H1 (cell line): ENCODE measurements at regions not wholly inside any gene's neighbourhood (a gene's known extent, or its start where the extent isn't known, plus 50 kb on each side); places are given as distances from the start of the nearest gene placed in this dataset.

ENCODE experiments used
- FOSL1 ChIP-seq: IDR thresholded peaks from 2 replicates; pipeline ENCODE4 v1.6.1; 2011; ENCODE audit warnings: mild to moderate bottlenecking, low read depth, low read length, moderate library complexity; ENCODE audit not compliant: insufficient read depth
- GABPA ChIP-seq: IDR thresholded peaks from 2 replicates; pipeline ENCODE4 v1.6.1; 2011; ENCODE audit warnings: mild to moderate bottlenecking, low read length, moderate library complexity, borderline replicate concordance; ENCODE audit not compliant: insufficient read depth
- KDM4A ChIP-seq: IDR thresholded peaks from one replicate; pipeline ENCODE4 v1.7.1; 2012; ENCODE audit warnings: low read depth, mild to moderate bottlenecking, moderate library complexity, low read length, inconsistent platforms; ENCODE audit not compliant: severe bottlenecking
- TF ChIP-seq, protein P1 (sequence below): fragments of 300-600 bp; sonication (generic); IDR thresholded peaks from 2 replicates; pipeline ENCODE4 v1.7.1; 2012; ENCODE audit warnings: low read length, moderate library complexity, mild to moderate bottlenecking, inconsistent platforms; ENCODE audit not compliant: insufficient replicate concordance

DNA sequence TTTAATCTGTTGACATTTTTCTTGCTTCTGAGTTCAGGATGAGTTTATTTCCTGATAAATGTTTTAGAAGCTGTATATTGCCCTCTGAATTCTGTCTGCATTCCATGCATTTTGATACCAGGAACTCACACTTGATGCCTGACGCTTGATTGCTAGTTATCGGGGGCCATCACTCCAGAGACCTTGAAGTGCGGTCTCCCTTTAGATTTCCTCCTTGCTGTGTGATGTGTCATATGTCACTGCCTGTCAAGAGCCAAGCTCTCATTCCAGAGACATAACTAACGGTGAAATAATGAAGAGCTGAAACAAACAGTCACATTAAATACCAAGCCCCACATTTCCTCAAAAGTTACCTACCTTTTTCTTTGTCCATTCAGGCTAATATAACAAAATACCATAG, 155.5 kb downstream of the TNFSF13B start (continued):
- TF ChIP-seq, protein P1, sequence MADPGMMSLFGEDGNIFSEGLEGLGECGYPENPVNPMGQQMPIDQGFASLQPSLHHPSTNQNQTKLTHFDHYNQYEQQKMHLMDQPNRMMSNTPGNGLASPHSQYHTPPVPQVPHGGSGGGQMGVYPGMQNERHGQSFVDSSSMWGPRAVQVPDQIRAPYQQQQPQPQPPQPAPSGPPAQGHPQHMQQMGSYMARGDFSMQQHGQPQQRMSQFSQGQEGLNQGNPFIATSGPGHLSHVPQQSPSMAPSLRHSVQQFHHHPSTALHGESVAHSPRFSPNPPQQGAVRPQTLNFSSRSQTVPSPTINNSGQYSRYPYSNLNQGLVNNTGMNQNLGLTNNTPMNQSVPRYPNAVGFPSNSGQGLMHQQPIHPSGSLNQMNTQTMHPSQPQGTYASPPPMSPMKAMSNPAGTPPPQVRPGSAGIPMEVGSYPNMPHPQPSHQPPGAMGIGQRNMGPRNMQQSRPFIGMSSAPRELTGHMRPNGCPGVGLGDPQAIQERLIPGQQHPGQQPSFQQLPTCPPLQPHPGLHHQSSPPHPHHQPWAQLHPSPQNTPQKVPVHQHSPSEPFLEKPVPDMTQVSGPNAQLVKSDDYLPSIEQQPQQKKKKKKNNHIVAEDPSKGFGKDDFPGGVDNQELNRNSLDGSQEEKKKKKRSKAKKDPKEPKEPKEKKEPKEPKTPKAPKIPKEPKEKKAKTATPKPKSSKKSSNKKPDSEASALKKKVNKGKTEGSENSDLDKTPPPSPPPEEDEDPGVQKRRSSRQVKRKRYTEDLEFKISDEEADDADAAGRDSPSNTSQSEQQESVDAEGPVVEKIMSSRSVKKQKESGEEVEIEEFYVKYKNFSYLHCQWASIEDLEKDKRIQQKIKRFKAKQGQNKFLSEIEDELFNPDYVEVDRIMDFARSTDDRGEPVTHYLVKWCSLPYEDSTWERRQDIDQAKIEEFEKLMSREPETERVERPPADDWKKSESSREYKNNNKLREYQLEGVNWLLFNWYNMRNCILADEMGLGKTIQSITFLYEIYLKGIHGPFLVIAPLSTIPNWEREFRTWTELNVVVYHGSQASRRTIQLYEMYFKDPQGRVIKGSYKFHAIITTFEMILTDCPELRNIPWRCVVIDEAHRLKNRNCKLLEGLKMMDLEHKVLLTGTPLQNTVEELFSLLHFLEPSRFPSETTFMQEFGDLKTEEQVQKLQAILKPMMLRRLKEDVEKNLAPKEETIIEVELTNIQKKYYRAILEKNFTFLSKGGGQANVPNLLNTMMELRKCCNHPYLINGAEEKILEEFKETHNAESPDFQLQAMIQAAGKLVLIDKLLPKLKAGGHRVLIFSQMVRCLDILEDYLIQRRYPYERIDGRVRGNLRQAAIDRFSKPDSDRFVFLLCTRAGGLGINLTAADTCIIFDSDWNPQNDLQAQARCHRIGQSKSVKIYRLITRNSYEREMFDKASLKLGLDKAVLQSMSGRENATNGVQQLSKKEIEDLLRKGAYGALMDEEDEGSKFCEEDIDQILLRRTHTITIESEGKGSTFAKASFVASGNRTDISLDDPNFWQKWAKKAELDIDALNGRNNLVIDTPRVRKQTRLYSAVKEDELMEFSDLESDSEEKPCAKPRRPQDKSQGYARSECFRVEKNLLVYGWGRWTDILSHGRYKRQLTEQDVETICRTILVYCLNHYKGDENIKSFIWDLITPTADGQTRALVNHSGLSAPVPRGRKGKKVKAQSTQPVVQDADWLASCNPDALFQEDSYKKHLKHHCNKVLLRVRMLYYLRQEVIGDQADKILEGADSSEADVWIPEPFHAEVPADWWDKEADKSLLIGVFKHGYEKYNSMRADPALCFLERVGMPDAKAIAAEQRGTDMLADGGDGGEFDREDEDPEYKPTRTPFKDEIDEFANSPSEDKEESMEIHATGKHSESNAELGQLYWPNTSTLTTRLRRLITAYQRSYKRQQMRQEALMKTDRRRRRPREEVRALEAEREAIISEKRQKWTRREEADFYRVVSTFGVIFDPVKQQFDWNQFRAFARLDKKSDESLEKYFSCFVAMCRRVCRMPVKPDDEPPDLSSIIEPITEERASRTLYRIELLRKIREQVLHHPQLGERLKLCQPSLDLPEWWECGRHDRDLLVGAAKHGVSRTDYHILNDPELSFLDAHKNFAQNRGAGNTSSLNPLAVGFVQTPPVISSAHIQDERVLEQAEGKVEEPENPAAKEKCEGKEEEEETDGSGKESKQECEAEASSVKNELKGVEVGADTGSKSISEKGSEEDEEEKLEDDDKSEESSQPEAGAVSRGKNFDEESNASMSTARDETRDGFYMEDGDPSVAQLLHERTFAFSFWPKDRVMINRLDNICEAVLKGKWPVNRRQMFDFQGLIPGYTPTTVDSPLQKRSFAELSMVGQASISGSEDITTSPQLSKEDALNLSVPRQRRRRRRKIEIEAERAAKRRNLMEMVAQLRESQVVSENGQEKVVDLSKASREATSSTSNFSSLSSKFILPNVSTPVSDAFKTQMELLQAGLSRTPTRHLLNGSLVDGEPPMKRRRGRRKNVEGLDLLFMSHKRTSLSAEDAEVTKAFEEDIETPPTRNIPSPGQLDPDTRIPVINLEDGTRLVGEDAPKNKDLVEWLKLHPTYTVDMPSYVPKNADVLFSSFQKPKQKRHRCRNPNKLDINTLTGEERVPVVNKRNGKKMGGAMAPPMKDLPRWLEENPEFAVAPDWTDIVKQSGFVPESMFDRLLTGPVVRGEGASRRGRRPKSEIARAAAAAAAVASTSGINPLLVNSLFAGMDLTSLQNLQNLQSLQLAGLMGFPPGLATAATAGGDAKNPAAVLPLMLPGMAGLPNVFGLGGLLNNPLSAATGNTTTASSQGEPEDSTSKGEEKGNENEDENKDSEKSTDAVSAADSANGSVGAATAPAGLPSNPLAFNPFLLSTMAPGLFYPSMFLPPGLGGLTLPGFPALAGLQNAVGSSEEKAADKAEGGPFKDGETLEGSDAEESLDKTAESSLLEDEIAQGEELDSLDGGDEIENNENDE, result no peak
- no peak for TF ChIP-seq KDM4A
- no peak for TF ChIP-seq GABPA
- TF ChIP-seq FOSL1, result no peak
